H1 (cell line): ENCODE measurements at regions not wholly inside any gene's neighbourhood (a gene's known extent, or its start where the extent isn't known, plus 50 kb on each side); places are given as distances from the start of the nearest gene placed in this dataset.

Experiments used
- CTCF ChIA-PET: fragments of 300-600 bp; sonication (Branson Sonifier 250); formaldehyde crosslinking; loops from one replicate; lab custom pipeline; 2021; ENCODE audit not compliant: partially characterized antibody; lab: Charles Lee
- POLR2A ChIA-PET: fragments of 300-600 bp; sonication (Branson Sonifier 250); formaldehyde crosslinking; loops from one replicate; lab custom pipeline; 2021; ENCODE audit warnings: inconsistent platforms; ENCODE audit not compliant: partially characterized antibody; lab: Charles Lee
- DNase-seq, 2 experiments: peaks; one replicate each; pipeline versions ENCODE4 v3.0.0 to v3.0.0-alpha.2; 2010 to 2022; ENCODE audit warnings: low spot score in 2 of 2, low read depth in 1 of 2, mixed read lengths in 1 of 2
- FAIRE-seq: peaks from 2 replicates; lab custom pipeline; 2011; peaks lifted over from hg19 to GRCh38; lab: Jason Lieb, UNC
- H2AFZ ChIP-seq: 2 replicates; pipeline ENCODE4 v1.8.1; 2012; ENCODE audit warnings: low read length, inconsistent platforms
- H2AK5ac ChIP-seq: 2 replicates; pipeline ENCODE4 v1.6.1; 2013; ENCODE audit warnings: low read depth, low read length
- H2BK120ac ChIP-seq: replicated peaks from 2 replicates; pipeline ENCODE3; 2013; ENCODE audit warnings: low read depth, low read length, inconsistent platforms
- H2BK12ac ChIP-seq: 2 replicates; pipeline ENCODE4 v1.6.1; 2013; ENCODE audit warnings: low read depth, low read length
- H2BK15ac ChIP-seq: 2 replicates; pipeline ENCODE4 v1.6.1; 2013; ENCODE audit warnings: low read length
- H2BK20ac ChIP-seq: 2 replicates; pipeline ENCODE4 v1.6.1; 2013; ENCODE audit warnings: low read length
- H2BK5ac ChIP-seq: 2 replicates; pipeline ENCODE4 v1.6.1; 2013; ENCODE audit warnings: low read depth, low read length
- H3K14ac ChIP-seq: 2 replicates; pipeline ENCODE4 v1.6.1; 2013; ENCODE audit warnings: inconsistent platforms; ENCODE audit not compliant: insufficient read length
- H3K18ac ChIP-seq: 2 replicates; pipeline ENCODE4 v1.6.1; 2013; ENCODE audit warnings: low read length; ENCODE audit errors: extremely low read depth
- H3K23ac ChIP-seq: 2 replicates; pipeline ENCODE4 v1.6.1; 2013; ENCODE audit warnings: inconsistent platforms; ENCODE audit not compliant: insufficient read length
- H3K23me2 ChIP-seq: 2 replicates; pipeline ENCODE4 v1.6.1; 2013; ENCODE audit warnings: low read depth, low read length
- H3K27ac ChIP-seq: 2 replicates; pipeline ENCODE4 v1.6.1; 2011; ENCODE audit warnings: low read depth, low read length, inconsistent platforms
- H3K27me3 ChIP-seq, 4 experiments: replicated peaks in 1 of 4; 1 replicate in 1 of 4; 2 replicates in 3 of 4; pipeline versions ENCODE4 v1.6.1 to v1.8.1; 2011 to 2013; ENCODE audit warnings: low read length in 3 of 4, mild to moderate bottlenecking in 3 of 4, inconsistent platforms in 2 of 4, mixed read lengths in 2 of 4, moderate library complexity in 1 of 4; ENCODE audit not compliant: control insufficient read depth in 3 of 4, insufficient read depth in 3 of 4; ENCODE audit errors: extremely low read depth in 1 of 4
- H3K36me3 ChIP-seq, 4 experiments: 2 replicates each; pipeline versions ENCODE4 v1.6.1 to v1.8.1; 2011 to 2013; ENCODE audit warnings: mild to moderate bottlenecking in 4 of 4, low read length in 3 of 4, moderate library complexity in 2 of 4, control low read depth in 1 of 4, inconsistent platforms in 1 of 4; ENCODE audit not compliant: insufficient read depth in 4 of 4, control insufficient read depth in 2 of 4
- H3K4ac ChIP-seq: replicated peaks from 2 replicates; pipeline ENCODE3; 2013; ENCODE audit warnings: low read length, low read depth, mixed read lengths, inconsistent platforms; ENCODE audit not compliant: insufficient read length
- H3K4me1 ChIP-seq, 4 experiments: replicated peaks in 1 of 4; 1 replicate in 1 of 4; 2 replicates in 3 of 4; pipeline versions ENCODE4 v1.6.1 to v1.8.1; 2011 to 2013; ENCODE audit warnings: low read length in 3 of 4, inconsistent platforms in 2 of 4, mixed read lengths in 1 of 4; ENCODE audit not compliant: insufficient read depth in 4 of 4, control insufficient read depth in 3 of 4
- H3K4me2 ChIP-seq, 2 experiments: 2 replicates each; pipeline versions ENCODE4 v1.6.1 to v1.8.1; 2011 to 2013; ENCODE audit warnings: low read depth in 2 of 2, low read length in 2 of 2, control low read depth in 1 of 2, inconsistent platforms in 1 of 2, mild to moderate bottlenecking in 1 of 2; ENCODE audit not compliant: insufficient read depth in 1 of 2
- H3K4me3 ChIP-seq, 4 experiments: fragments of 200-600, 300-600 bp in 1 of 4; sonication (generic), shearing (Covaris generic), sonication (Bioruptor Twin) in 1 of 4; 2 replicates each; pipeline versions ENCODE4 v1.5.1 to v1.8.1; 2011 to 2016; ENCODE audit warnings: low read length in 4 of 4, low read depth in 3 of 4, control low read depth in 2 of 4, inconsistent platforms in 2 of 4, mild to moderate bottlenecking in 2 of 4, mixed read lengths in 1 of 4, moderate library complexity in 1 of 4; ENCODE audit not compliant: insufficient read depth in 2 of 4; ENCODE audit errors: extremely low read depth in 1 of 4
- H3K56ac ChIP-seq: replicated peaks from 2 replicates; pipeline ENCODE3; 2013; ENCODE audit warnings: low read depth, mild to moderate bottlenecking, mixed read lengths, low read length, inconsistent platforms; ENCODE audit not compliant: insufficient read length
- H3K79me1 ChIP-seq: 2 replicates; pipeline ENCODE4 v1.6.1; 2013; ENCODE audit warnings: low read depth, low read length, control low read depth
- H3K79me2 ChIP-seq, 2 experiments: 2 replicates each; pipeline versions ENCODE4 v1.6.1 to v1.8.1; 2012 to 2013; ENCODE audit warnings: low read length in 2 of 2, mild to moderate bottlenecking in 2 of 2, inconsistent platforms in 1 of 2; ENCODE audit not compliant: insufficient read depth in 2 of 2, control insufficient read depth in 1 of 2
- H3K9ac ChIP-seq, 4 experiments: replicated peaks in 1 of 4; 1 replicate in 1 of 4; 2 replicates in 3 of 4; pipeline versions ENCODE4 v1.6.1 to v1.8.1; 2011 to 2013; ENCODE audit warnings: low read depth in 3 of 4, low read length in 3 of 4, control low read depth in 2 of 4, mild to moderate bottlenecking in 2 of 4, moderate library complexity in 2 of 4, inconsistent platforms in 1 of 4; ENCODE audit errors: extremely low read depth in 1 of 4
- H3K9me3 ChIP-seq, 2 experiments: 2 replicates each; pipeline versions ENCODE4 v1.6.1 to v1.8.1; 2012 to 2013; ENCODE audit warnings: mild to moderate bottlenecking in 2 of 2, moderate library complexity in 2 of 2, control low read depth in 1 of 2, inconsistent platforms in 1 of 2, low read depth in 1 of 2, low read length in 1 of 2, mixed read lengths in 1 of 2; ENCODE audit not compliant: insufficient read depth in 2 of 2
- H4K20me1 ChIP-seq, 2 experiments: replicated peaks in 1 of 2; 2 replicates each; pipeline versions ENCODE3 to v1.8.1; 2011 to 2013; ENCODE audit warnings: inconsistent platforms in 2 of 2, low read length in 2 of 2, mild to moderate bottlenecking in 1 of 2; ENCODE audit not compliant: insufficient read depth in 2 of 2, control insufficient read depth in 1 of 2
- H4K5ac ChIP-seq: 2 replicates; pipeline ENCODE4 v1.6.1; 2013; ENCODE audit warnings: low read length, low read depth, mixed read lengths, inconsistent platforms; ENCODE audit not compliant: insufficient read length
- H4K8ac ChIP-seq: 2 replicates; pipeline ENCODE4 v1.8.0; 2013; ENCODE audit warnings: mild to moderate bottlenecking, moderate library complexity, low read length, inconsistent platforms; ENCODE audit not compliant: insufficient read depth; ENCODE audit errors: extremely low read depth
- H4K91ac ChIP-seq: replicated peaks from 2 replicates; pipeline ENCODE3; 2013; ENCODE audit warnings: low read length, mixed read lengths, inconsistent platforms; ENCODE audit not compliant: insufficient read length
- CEBPB ChIP-seq: IDR thresholded peaks from 2 replicates; pipeline ENCODE4 v1.6.1; 2012; ENCODE audit warnings: low read depth, low read length
- WGBS, 2 experiments: shearing (Covaris generic) in 1 of 2; methylation state at CpG; one replicate each; pipeline versions ENCODE4 v1.1.6 to v1.1.7; 2013 to 2015; ENCODE audit warnings: low lambda C conversion rate in 2 of 2, mixed read lengths in 2 of 2, inconsistent platforms in 1 of 2, low coverage in 1 of 2, missing lambda C conversion rate in 1 of 2; ENCODE audit not compliant: insufficient replicate concordance in 2 of 2, insufficient coverage in 1 of 2, insufficient read length in 1 of 2; ENCODE audit errors: extremely low coverage in 1 of 2, missing lambda C conversion rate in 1 of 2; 5-methylcytosine and 5-hydroxymethylcytosine counted together

DNA sequence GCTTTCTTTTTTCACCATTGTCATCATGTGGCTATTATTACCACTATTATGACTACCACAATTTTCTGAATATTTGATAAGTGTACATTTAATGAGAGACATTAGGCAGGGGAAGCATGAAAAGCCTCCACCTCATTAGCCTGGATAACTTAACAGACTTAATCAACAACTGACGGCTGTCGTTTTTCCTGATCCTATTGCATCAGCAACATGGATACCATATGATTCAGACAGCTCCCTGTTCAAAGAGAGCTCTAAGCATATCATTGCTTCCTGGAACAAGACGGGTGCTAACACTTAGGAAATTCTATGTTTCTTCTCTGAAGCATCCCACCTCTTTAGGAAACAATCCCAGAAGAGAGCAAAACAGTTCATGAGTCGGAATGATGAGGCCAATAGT is 765.2 kb downstream of the NOVA1 start:
- no peak overlapping the region for H3K18ac ChIP-seq
- no peak overlapping the region for H2BK12ac ChIP-seq
- H3K4me3 ChIP-seq: no peak overlapping the region
- H3K9me3 ChIP-seq: no peaks in the 10 kb centered on the region
- 0 out of 2 replicates have a peak overlapping the region, but pooled peaks have one; percentile 31 for H2AFZ ChIP-seq
- H4K5ac ChIP-seq: no peak overlapping the region
- 82% methylated on average over 4 of the region's 4 CpGs; no CpG with 5 or more reads in 1 of the 2 experiments for WGBS, 2 experiments
- H2BK20ac ChIP-seq: no peak overlapping the region
- H3K56ac ChIP-seq: no peak overlapping the region
- H2BK15ac ChIP-seq: no peak overlapping the region
- H3K23ac ChIP-seq: no peak overlapping the region
- H3K27ac ChIP-seq: no peak overlapping the region
- H4K20me1 ChIP-seq: no peaks in the 10 kb centered on the region
- H2BK5ac ChIP-seq: no peak overlapping the region
- CTCF ChIA-PET: interaction anchor here (0.6 to 3.5 kb wide), 7 partner anchors 11 to 878 kb away, joined by 3 to 20 read pairs (median 3); no protein-coding TSS in a partner anchor
- H3K23me2 ChIP-seq: no peaks in the 10 kb centered on the region
- H3K36me3 ChIP-seq: no peaks in the 10 kb centered on the region
- H3K9ac ChIP-seq: no peak overlapping the region
- no peak overlapping the region for H4K91ac ChIP-seq
- no peak overlapping the region for H2BK120ac ChIP-seq
- peaks cover 0 to 2% (median 0%) of the 10 kb centered on the region in 4 experiments; a peak in 1 of 7 replicates for H3K4me1 ChIP-seq
- H3K14ac ChIP-seq: no peak overlapping the region
- H4K8ac ChIP-seq: no peak overlapping the region
- H3K79me2 ChIP-seq: no peaks in the 10 kb centered on the region
- H3K4ac ChIP-seq: no peak overlapping the region
- no peak for TF ChIP-seq CEBPB
- H3K4me2 ChIP-seq: no peak overlapping the region
- no peaks in the 10 kb centered on the region for H3K79me1 ChIP-seq
- FAIRE-seq: no peak
- POLR2A ChIA-PET: interaction anchor here (0.7 kb wide), 1 partner anchor 427 kb away, joined by 3 read pairs; no protein-coding TSS in a partner anchor
- H3K27me3 ChIP-seq: no peaks in the 10 kb centered on the region
- no peak for DNase-seq
- no peak overlapping the region for H2AK5ac ChIP-seq
